ENCODE measurements at regions not wholly inside any gene's neighbourhood (a gene's known extent, or its start where the extent isn't known, plus 50 kb on each side); places are given as distances from the start of the nearest gene placed in this dataset.

- peak; percentile 57 for TF ChIP-seq ARID5B (CRISPR knock-in tag; IDR thresholded peaks at IDR 0.05)
- peak; percentile 89 for TF ChIP-seq RARA (CRISPR knock-in tag; IDR thresholded peaks at IDR 0.05)
- TF ChIP-seq RXRB (CRISPR knock-in tag; IDR thresholded peaks at IDR 0.05; ENCODE audit: borderline replicate concordance) = peak; percentile 87
- no peak for TF ChIP-seq THAP8 (CRISPR knock-in tag; IDR thresholded peaks at IDR 0.05; ENCODE audit: borderline replicate concordance)
- peak; percentile 95 for TF ChIP-seq BCL6 (CRISPR knock-in tag; IDR thresholded peaks at IDR 0.05)
- TF ChIP-seq GATAD2A (CRISPR knock-in tag; IDR thresholded peaks at IDR 0.05) = peak; percentile 29; the same call in 1 of the 2 replicates
- no peak for TF ChIP-seq ZNF775 (CRISPR knock-in tag; IDR thresholded peaks at IDR 0.05; ENCODE audit: borderline replicate concordance)
- no peak for TF ChIP-seq ZNF274 (CRISPR knock-in tag; IDR thresholded peaks at IDR 0.05)
- peak; percentile 70; the same call in 1 of the 2 replicates for TF ChIP-seq HNRNPL (IDR thresholded peaks at IDR 0.05; ENCODE audit: low read depth, low read length)
- TF ChIP-seq TBX2 (CRISPR knock-in tag; IDR thresholded peaks at IDR 0.05; ENCODE audit: borderline replicate concordance) = peak; percentile 35; the same call in 1 of the 2 replicates
- 0 out of 2 replicates have a peak, but pooled peaks have one; percentile 27 for TF ChIP-seq HDAC1 (CRISPR knock-in tag; IDR thresholded peaks at IDR 0.05)
- TF ChIP-seq KAT7 (CRISPR knock-in tag; IDR thresholded peaks at IDR 0.05; ENCODE audit: borderline replicate concordance) = no peak
- peak; percentile 52; the same call in 1 of the 2 replicates for TF ChIP-seq RXRA (CRISPR knock-in tag; IDR thresholded peaks at IDR 0.05)
- no peak for TF ChIP-seq MLLT10 (CRISPR knock-in tag; IDR thresholded peaks at IDR 0.05)
- TF ChIP-seq EHMT2 (IDR thresholded peaks at IDR 0.05; ENCODE audit: borderline replicate concordance, low read depth, low read length) = no peak
- TF ChIP-seq ZNF850 (CRISPR knock-in tag; conservative IDR thresholded peaks at IDR 0.05) = no peak
- TF ChIP-seq ZNF605 (CRISPR knock-in tag; IDR thresholded peaks at IDR 0.05) = 0 out of 2 replicates have a peak, but pooled peaks have one; percentile 32
- TF ChIP-seq FOXA1 (IDR thresholded peaks at IDR 0.05) = no peak
- TF ChIP-seq FOXA1 (CRISPR knock-in tag; IDR thresholded peaks at IDR 0.05) = peak; percentile 31; the same call in 1 of the 2 replicates
- TF ChIP-seq ZBTB42 (CRISPR knock-in tag; IDR thresholded peaks at IDR 0.05) = no peak
- no peak for TF ChIP-seq ATF6 (CRISPR knock-in tag; conservative IDR thresholded peaks at IDR 0.05)
- 0 out of 2 replicates have a peak, but pooled peaks have one; percentile 24 for TF ChIP-seq E2F1 (CRISPR knock-in tag; IDR thresholded peaks at IDR 0.05)
- TF ChIP-seq ZNF737 (CRISPR knock-in tag; IDR thresholded peaks at IDR 0.05; ENCODE audit: borderline replicate concordance) = no peak
- TF ChIP-seq HNF4A (CRISPR knock-in tag; IDR thresholded peaks at IDR 0.05) = 0 out of 2 replicates have a peak, but pooled peaks have one; percentile 5
Measured at GRCh38 chr11:69891421-69892236, 72.4 kb upstream of the FGF3 start (continued).

Measured in HepG2 (cell line).